CD4-positive, alpha-beta T cell (primary cell): ENCODE measurements at regions not wholly inside any gene's neighbourhood (a gene's known extent, or its start where the extent isn't known, plus 50 kb on each side); places are given as distances from the start of the nearest gene placed in this dataset.

Experiments used
- ATAC-seq: fragments of 200-7000 bp; cut with Tn5 transposase; one replicate; pipeline ENCODE4 v1.10.0; 2022; ENCODE audit warnings: mild to moderate bottlenecking; ENCODE audit not compliant: poor library complexity
- CTCF ChIA-PET: fragments of 350-600 bp; sonication (Branson Sonifier 250); formaldehyde crosslinking; loops from one replicate; lab custom pipeline; 2021; ENCODE audit warnings: antibody characterized with exemption, inconsistent platforms; lab: Charles Lee
- POLR2A ChIA-PET: fragments of 350-600 bp; sonication (Branson Sonifier 250); formaldehyde crosslinking; loops from one replicate; lab custom pipeline; 2021; ENCODE audit warnings: antibody characterized with exemption, inconsistent platforms; lab: Charles Lee
- DNase-seq, 14 experiments: peaks; one replicate each; pipeline ENCODE4 v3.0.0-alpha.2; 2013 to 2020; ENCODE audit warnings: mixed read lengths in 2 of 14
- H3K27ac ChIP-seq, 2 donors: one replicate each; pipeline versions ENCODE4 v1.5.1 to v1.7.0; 2013; ENCODE audit warnings: low read length in 2 of 2, low read depth in 1 of 2, mild to moderate bottlenecking in 1 of 2
- H3K27me3 ChIP-seq, 2 experiments: 1 replicate in 1 of 2; 2 replicates in 1 of 2; pipeline versions ENCODE4 v1.6.1 to v1.7.0; 2013; ENCODE audit warnings: low read length in 2 of 2, control low read depth in 1 of 2, mild to moderate bottlenecking in 1 of 2, moderate library complexity in 1 of 2; ENCODE audit not compliant: insufficient read depth in 2 of 2, control insufficient read depth in 1 of 2
- H3K36me3 ChIP-seq: one replicate; pipeline ENCODE4 v1.6.1; 2013; ENCODE audit warnings: low read length, control low read depth; ENCODE audit not compliant: insufficient read depth
- H3K4me1 ChIP-seq: one replicate; pipeline ENCODE4 v1.6.1; 2013; ENCODE audit warnings: low read length, control low read depth; ENCODE audit not compliant: insufficient read depth
- H3K4me3 ChIP-seq: one replicate; pipeline ENCODE4 v1.5.1; 2013; ENCODE audit warnings: mild to moderate bottlenecking, low read length, moderate library complexity
- H3K9me3 ChIP-seq, 2 experiments: 1 replicate in 1 of 2; 2 replicates in 1 of 2; pipeline versions ENCODE4 v1.6.1 to v1.7.0; 2013; ENCODE audit warnings: low read length in 2 of 2, mild to moderate bottlenecking in 2 of 2, control low read depth in 1 of 2, moderate library complexity in 1 of 2; ENCODE audit not compliant: control insufficient read depth in 1 of 2, insufficient read depth in 1 of 2
- H3K27ac Mint-ChIP-seq: one replicate; pipeline ENCODE4 v1.8.0; 2020; ENCODE audit warnings: mixed read lengths
- H3K27me3 Mint-ChIP-seq: one replicate; pipeline ENCODE4 v1.8.0; 2021; ENCODE audit warnings: mixed read lengths
- H3K36me3 Mint-ChIP-seq: one replicate; pipeline ENCODE4 v1.8.0; 2021; ENCODE audit warnings: low read depth, mixed read lengths
- H3K4me1 Mint-ChIP-seq: one replicate; pipeline ENCODE4 v1.8.0; 2021; ENCODE audit warnings: low read depth, mixed read lengths
- H3K4me3 Mint-ChIP-seq: one replicate; pipeline ENCODE4 v1.8.0; 2020; ENCODE audit warnings: mild to moderate bottlenecking, mixed read lengths
- H3K9me3 Mint-ChIP-seq: one replicate; pipeline ENCODE4 v1.8.0; 2020; ENCODE audit warnings: mixed read lengths
- CTCF ChIP-seq: fragments of 200-600 bp; IDR thresholded peaks from one replicate; pipeline ENCODE4 v1.8.0; 2022; ENCODE audit warnings: antibody characterized with exemption, mild to moderate bottlenecking
- intact Hi-C, 2 experiments: fragments of 100-400 bp; cut with DNase I in 1 of 2; cut with micrococcal nuclease in 1 of 2; formaldehyde crosslinking; loops; one replicate each; pipeline versions ENCODE4 v1.15.1 to v1.9.0; 2023 to 2025; cut with DNase I, micrococcal nuclease

DNA sequence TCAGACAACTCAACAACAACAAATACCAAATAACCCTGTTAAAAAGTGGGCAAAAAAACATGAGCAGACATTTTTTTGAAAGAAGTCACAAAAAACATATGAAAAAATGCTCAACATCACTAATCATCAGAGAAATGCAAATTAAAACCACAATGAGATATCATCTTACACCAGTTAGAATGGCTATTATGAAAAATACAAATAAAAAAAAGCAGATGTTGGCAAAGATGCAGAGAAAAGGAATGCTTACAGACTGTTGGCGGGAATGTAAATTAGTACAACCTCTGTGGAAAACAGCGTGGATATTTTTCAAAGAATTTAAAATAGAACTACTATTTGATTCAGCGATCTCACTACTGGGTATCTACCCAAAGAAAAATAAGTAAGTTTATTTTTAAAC, 114.0 kb downstream of the SLC38A4 start:
- ATAC-seq: no peak
- POLR2A ChIA-PET: no interaction called here
- intact Hi-C loops: no loop called here

DNA sequence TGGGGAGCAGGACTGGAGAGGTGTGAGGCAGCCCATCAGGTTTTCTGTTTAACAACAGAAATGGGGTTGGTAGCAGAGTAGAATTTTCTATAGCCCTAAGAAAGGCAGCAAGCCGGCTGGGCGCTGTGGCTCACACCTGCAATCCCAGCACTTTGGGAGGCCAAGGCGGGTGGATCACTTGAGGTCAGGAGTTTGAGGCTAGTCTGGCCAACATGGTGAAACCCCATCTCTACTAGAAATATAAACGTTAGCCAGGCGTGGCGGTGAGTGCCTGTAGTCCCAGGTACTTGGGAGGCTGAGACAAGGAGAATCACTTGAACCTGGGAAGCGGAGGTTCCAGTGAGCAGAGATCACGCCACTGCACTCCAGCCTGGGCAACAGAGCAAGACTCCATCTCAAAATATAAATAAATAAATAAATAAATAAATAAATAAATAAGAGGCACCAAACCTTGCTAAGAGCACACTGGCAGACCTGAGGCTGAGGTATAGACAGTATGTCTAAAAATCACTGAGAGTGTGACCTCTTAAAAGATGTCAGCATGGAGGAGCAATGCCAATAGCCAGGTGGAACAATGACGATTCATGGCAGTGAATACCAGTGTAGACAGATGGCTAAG, 115.6 kb downstream of the SLC38A4 start:
- H3K4me3 ChIP-seq: no peak overlapping the region
- ChIA-PET POLR2A (no interaction called here), CTCF (no interaction called here)
- intact Hi-C loops: no loop called here
- Mint-ChIP-seq H3K36me3 (no peaks in the 10 kb centered on the region), H3K27me3 (no peaks in the 10 kb centered on the region), H3K4me3 (no peak overlapping the region), H3K9me3 (peaks cover 9% of the 10 kb centered on the region), H3K27ac (no peak overlapping the region), H3K4me1 (no peaks in the 10 kb centered on the region)
- DNase-seq: no peak
- ATAC-seq: no peak
- H3K4me1 ChIP-seq: no peaks in the 10 kb centered on the region
- H3K27me3 ChIP-seq: no peaks in the 10 kb centered on the region
- H3K36me3 ChIP-seq: no peaks in the 10 kb centered on the region
- no peaks in the 10 kb centered on the region for H3K9me3 ChIP-seq
- no peak overlapping the region for H3K27ac ChIP-seq
- no peak for TF ChIP-seq CTCF

More for the DNA sequence above, 114.0 kb downstream of the SLC38A4 start:
- Histone ChIP-seq H3K27ac (no peak overlapping the region), H3K4me1 (no peaks in the 10 kb centered on the region), H3K4me3 (no peak overlapping the region), H3K27me3 (no peaks in the 10 kb centered on the region), H3K36me3 (no peaks in the 10 kb centered on the region), H3K9me3 (no peaks in the 10 kb centered on the region)
- H3K27me3 Mint-ChIP-seq: no peaks in the 10 kb centered on the region
- no peak for TF ChIP-seq CTCF
- CTCF ChIA-PET: no interaction called here
- H3K9me3 Mint-ChIP-seq: peaks cover 12% of the 10 kb centered on the region
- H3K4me1 Mint-ChIP-seq: no peaks in the 10 kb centered on the region
- H3K27ac Mint-ChIP-seq: no peak overlapping the region
- H3K4me3 Mint-ChIP-seq: no peak overlapping the region
- no peak for DNase-seq
- H3K36me3 Mint-ChIP-seq: no peaks in the 10 kb centered on the region

- Mint-ChIP-seq H3K4me1 (no peaks in the 10 kb centered on the region), H3K27ac (no peak overlapping the region), H3K4me3 (no peak overlapping the region), H3K36me3 (no peaks in the 10 kb centered on the region), H3K27me3 (no peaks in the 10 kb centered on the region), H3K9me3 (peaks cover 5% of the 10 kb centered on the region)
- H3K9me3 ChIP-seq: peaks cover 0 to 6% of the 10 kb centered on the region in 2 experiments
- H3K27ac ChIP-seq: no peak overlapping the region
- ChIA-PET POLR2A (no interaction called here), CTCF (no interaction called here)
- H3K4me1 ChIP-seq: no peaks in the 10 kb centered on the region
- ATAC-seq (no peak), DNase-seq (no peak)
- intact Hi-C loops: no loop called here
- no peak overlapping the region for H3K4me3 ChIP-seq
- no peaks in the 10 kb centered on the region for H3K36me3 ChIP-seq
- H3K27me3 ChIP-seq: no peaks in the 10 kb centered on the region
- TF ChIP-seq CTCF: no peak
Measured at GRCh38 chr12:46702581-46703344, 123.0 kb downstream of the SLC38A4 start.
